K562 (cell line): ENCODE measurements at regions not wholly inside any gene's neighbourhood (a gene's known extent, or its start where the extent isn't known, plus 50 kb on each side); places are given as distances from the start of the nearest gene placed in this dataset.
A peak's percentile ranks its signal among the peaks of the same experiment; 100 is the strongest.

Experiments
- ATAC-seq: fragments of 200-7000 bp; cut with Tn5 transposase; 3 replicates; pipeline ENCODE4 v1.9.1; 2020; ENCODE audit warnings: moderate library complexity
- BruUV-seq: library from RNA; stranded (reverse); fragments of 400-500 nt; replicated peaks from 2 replicates; lab custom pipeline; 2021; lab: Mats Ljungman, UMichigan
- CTCF ChIA-PET: fragments of 300-600 bp; formaldehyde crosslinking; extraction: SDS; loops from one replicate; lab custom pipeline; 2021; ENCODE audit warnings: low intra/inter-chr PET ratio; lab: Yijun Ruan, JAX
- POLR2A ChIA-PET: fragments of 300-600, 350-650 bp; sonication (Branson Sonifier 250); formaldehyde crosslinking; extraction: SDS; loops from one replicate; lab custom pipeline; 2021; ENCODE audit warnings: antibody characterized with exemption, inconsistent platforms; lab: Yijun Ruan, JAX
- DNase-seq, 4 experiments: peaks; one replicate each; pipeline versions ENCODE4 v3.0.0 to v3.0.0-alpha.2; 2011 to 2018; ENCODE audit warnings: low spot score in 3 of 4, mixed read lengths in 3 of 4; ENCODE audit errors: extremely low read depth in 1 of 4
- FAIRE-seq: peaks from 2 replicates; lab custom pipeline; 2011; peaks lifted over from hg19 to GRCh38; lab: Jason Lieb, UNC
- H2AFZ ChIP-seq: 2 replicates; pipeline ENCODE4 v1.6.0; 2011; ENCODE audit warnings: low read depth, low read length, control low read depth, inconsistent platforms
- H3K27ac ChIP-seq: fragments of 200-600 bp; 3 replicates; pipeline ENCODE4 v1.8.0; 2011; ENCODE audit warnings: low read depth, mild to moderate bottlenecking, control low read depth, inconsistent platforms, low read length, moderate library complexity, mixed read lengths; ENCODE audit errors: extremely low read depth
- H3K27me3 ChIP-seq, 2 experiments: fragments of 300-600 bp in 1 of 2; 2 replicates in 1 of 2; 3 replicates in 1 of 2; pipeline versions ENCODE4 v1.6.0 to v1.8.0; 2011; ENCODE audit warnings: inconsistent platforms in 2 of 2, low read length in 2 of 2, mild to moderate bottlenecking in 1 of 2, mixed read lengths in 1 of 2, moderate library complexity in 1 of 2; ENCODE audit not compliant: control insufficient read depth in 2 of 2, insufficient read depth in 2 of 2
- H3K36me3 ChIP-seq: fragments of 300-600 bp; 3 replicates; pipeline ENCODE4 v1.8.0; 2011; ENCODE audit warnings: mild to moderate bottlenecking, low read length, inconsistent platforms; ENCODE audit not compliant: control insufficient read depth, insufficient read depth
- H3K4me1 ChIP-seq, 2 experiments: fragments of 200-600 bp in 1 of 2; replicated peaks in 1 of 2; 2 replicates in 1 of 2; 3 replicates in 1 of 2; pipeline versions ENCODE4 v1.5.1 to v1.8.0; 2011; ENCODE audit warnings: inconsistent platforms in 2 of 2, low read length in 2 of 2, mild to moderate bottlenecking in 1 of 2, mixed read lengths in 1 of 2, moderate library complexity in 1 of 2; ENCODE audit not compliant: control insufficient read depth in 2 of 2, insufficient read depth in 2 of 2
- H3K4me2 ChIP-seq: 2 replicates; pipeline ENCODE4 v1.6.1; 2011; ENCODE audit warnings: low read length, control low read depth, inconsistent platforms, mixed read lengths; ENCODE audit not compliant: insufficient read depth
- H3K4me3 ChIP-seq: fragments of 200-600 bp; sonication (generic), shearing (Covaris generic); 2 replicates; pipeline ENCODE4 v1.5.1; 2016; ENCODE audit warnings: control low read depth, inconsistent platforms
- H3K79me2 ChIP-seq: fragments of 200-600 bp; 3 replicates; pipeline ENCODE4 v1.8.0; 2011; ENCODE audit warnings: low read length, inconsistent platforms; ENCODE audit not compliant: control insufficient read depth, insufficient read depth
- H3K9ac ChIP-seq, 2 experiments: 2 replicates each; pipeline versions ENCODE4 v1.6.0 to v1.6.1; 2011; ENCODE audit warnings: low read depth in 2 of 2, low read length in 2 of 2, control low read depth in 1 of 2, inconsistent platforms in 1 of 2, mild to moderate bottlenecking in 1 of 2, mixed read lengths in 1 of 2; ENCODE audit not compliant: insufficient read depth in 1 of 2
- H3K9me1 ChIP-seq: one replicate; pipeline ENCODE4 v1.6.0; 2011; ENCODE audit warnings: inconsistent platforms, mild to moderate bottlenecking, low read length, moderate library complexity; ENCODE audit not compliant: control insufficient read depth, insufficient read depth
- H3K9me3 ChIP-seq: replicated peaks from 2 replicates; pipeline ENCODE4 v1.5.1; 2011; ENCODE audit warnings: low read depth, low read length, inconsistent platforms; ENCODE audit not compliant: control insufficient read depth, insufficient read depth
- H4K20me1 ChIP-seq: replicated peaks from 2 replicates; pipeline ENCODE4 v1.6.1; 2011; ENCODE audit warnings: low read length, inconsistent platforms, mixed read lengths; ENCODE audit not compliant: control insufficient read depth, insufficient read depth
- AFF1 ChIP-seq, 2 experiments: fragments of 450-650 bp; IDR thresholded peaks; 2 replicates each; pipeline ENCODE4 v1.6.1; 2018; ENCODE audit warnings: mild to moderate bottlenecking in 2 of 2, low read depth in 1 of 2; ENCODE audit not compliant: partially characterized antibody in 2 of 2
- BRD4 ChIP-seq: fragments of 200-600 bp; sonication (generic); IDR thresholded peaks from 2 replicates; pipeline ENCODE4 v1.6.1; 2017; ENCODE audit warnings: inconsistent platforms
- CLOCK ChIP-seq: fragments of 250-450 bp; sonication (Bioruptor Pico); IDR thresholded peaks from 2 replicates; pipeline ENCODE4 v1.4.0; 2020; ENCODE audit warnings: mild to moderate bottlenecking, moderate library complexity, borderline replicate concordance
- HBP1 ChIP-seq: fragments of 450-650 bp; formaldehyde crosslinking; IDR thresholded peaks from 2 replicates; pipeline ENCODE4 v1.4.0; 2022; ENCODE audit warnings: missing genetic modification characterization
- KAT2B ChIP-seq: IDR thresholded peaks from one replicate; pipeline ENCODE4 v1.6.1; 2012; ENCODE audit warnings: low read depth, mild to moderate bottlenecking, control low read depth, inconsistent platforms, low read length, moderate library complexity
- MAX ChIP-seq: sonication (generic); formaldehyde crosslinking; IDR thresholded peaks from 2 replicates; pipeline ENCODE4 v1.9.0; 2022; ENCODE audit warnings: mild to moderate bottlenecking, missing genetic modification reagents
- NONO ChIP-seq, 2 experiments: fragments of 200-400 bp in 1 of 2; fragments of 450-650 bp in 1 of 2; formaldehyde crosslinking in 1 of 2; IDR thresholded peaks; 2 replicates each; pipeline ENCODE4 v1.6.1; 2017; ENCODE audit warnings: low read depth in 2 of 2, mild to moderate bottlenecking in 2 of 2, moderate library complexity in 2 of 2, low read length in 1 of 2
- PHTF2 ChIP-seq: fragments of 250-450 bp; sonication (Bioruptor Pico); IDR thresholded peaks from 2 replicates; pipeline ENCODE4 v1.5.0; 2021; ENCODE audit warnings: mild to moderate bottlenecking
- ZNF764 ChIP-seq: fragments of 250-450 bp; sonication (Bioruptor Pico); IDR thresholded peaks from 2 replicates; pipeline ENCODE4 v1.4.0; 2020; ENCODE audit warnings: low read depth, mild to moderate bottlenecking, moderate library complexity
- ZSCAN32 ChIP-seq: fragments of 450-650 bp; formaldehyde crosslinking; IDR thresholded peaks from 2 replicates; pipeline ENCODE4 v1.4.0; 2020; ENCODE audit warnings: mild to moderate bottlenecking, moderate library complexity
- WGBS: fragments of 100-300 bp; shearing (Covaris generic); methylation state at CpG from one replicate; pipeline ENCODE4 v1.1.6; 2016; ENCODE audit warnings: low coverage, mixed read lengths; ENCODE audit not compliant: insufficient coverage; ENCODE audit errors: missing lambda C conversion rate; 5-methylcytosine and 5-hydroxymethylcytosine counted together
- in situ Hi-C: fragments of 300-500 bp; cut with MboI; formaldehyde crosslinking; loops from 4 replicates; pipeline ENCODE4 v1.15.0; 2018; ENCODE audit warnings: inconsistent platforms, mixed read lengths
- intact Hi-C: fragments of 100-400 bp; cut with micrococcal nuclease; formaldehyde crosslinking; loops from 2 replicates; pipeline ENCODE4 v1.14.2; 2022

GRCh38 chr5:38615981-38616451 lies 59.6 kb upstream of the LIFR start:
- Histone ChIP-seq H3K36me3 (no peaks in the 10 kb centered on the region), H3K4me1 (no peaks in the 10 kb centered on the region), H3K27ac (no peak overlapping the region), H4K20me1 (no peaks in the 10 kb centered on the region), H3K4me3 (no peak overlapping the region), H3K9me1 (no peaks in the 10 kb centered on the region), H2AFZ (no peak overlapping the region), H3K27me3 (no peaks in the 10 kb centered on the region), H3K4me2 (no peak overlapping the region)
- intact Hi-C loops, result no loop called here
- POLR2A ChIA-PET, result no interaction called here
- BruUV-seq, result no TSS peak
- CTCF ChIA-PET, result no interaction called here
- peak; percentile 29 for FAIRE-seq
- TF ChIP-seq MAX (CRISPR knock-in tag) (no peak), PHTF2 (CRISPR knock-in tag) (no peak), AFF1 (IDR thresholded peaks at IDR 0.05; ENCODE audit: low read depth in 1 of 2, partially characterized antibody in 2 of 2) (no peak), BRD4 (no peak), KAT2B (no peak), HBP1 (no peak), ZNF764 (CRISPR knock-in tag) (no peak), NONO (IDR thresholded peaks at IDR 0.05; ENCODE audit: low read depth in 2 of 2, low read length in 1 of 2) (no peak), CLOCK (CRISPR knock-in tag) (no peak), ZSCAN32 (CRISPR knock-in tag) (no peak)
- TF ChIP-seq, all 486 proteins: peak for 0
- no peak for DNase-seq
- Histone ChIP-seq H3K79me2 (no peaks in the 10 kb centered on the region), H3K9ac (no peak overlapping the region), H3K9me3 (no peaks in the 10 kb centered on the region)
- ATAC-seq, result no peak
- in situ Hi-C loops, result no loop called here
- 0% methylated on average over 3 of the region's 3 CpGs for WGBS
